ENCODE measurements at regions not wholly inside any gene's neighbourhood (a gene's known extent, or its start where the extent isn't known, plus 50 kb on each side); places are given as distances from the start of the nearest gene placed in this dataset.

GRCh38 chr14:22333422-22334274 is 255.4 kb downstream of the DAD1 start:
- peak; percentile 59 for DNase-seq

- DNase-seq: peak; percentile 83
These were observed 256.2 kb downstream of the DAD1 start for GRCh38 chr14:22332686-22333421.

GRCh38 chr14:22329371-22329770 is 259.7 kb downstream of the DAD1 start:
- no peak for DNase-seq

GRCh38 chr14:22325676-22326400 is 263.2 kb downstream of the DAD1 start:
- DNase-seq: no peak

GRCh38 chr14:22320362-22320750 is 268.7 kb downstream of the DAD1 start:
- no peak for DNase-seq

- DNase-seq: peak; percentile 66
These were observed 269.3 kb downstream of the DAD1 start for GRCh38 chr14:22319526-22320361.

GRCh38 chr14:22318951-22319350 is 270.1 kb downstream of the DAD1 start:
- DNase-seq: no peak

GRCh38 chr14:22316473-22316872 is 272.6 kb downstream of the DAD1 start:
- DNase-seq: no peak

GRCh38 chr14:22315336-22315735 is 273.7 kb downstream of the DAD1 start:
- no peak for DNase-seq

- peak; percentile 54 for DNase-seq
These were observed 274.7 kb downstream of the DAD1 start for GRCh38 chr14:22314183-22314820.

- no peak for DNase-seq
These were observed 275.7 kb downstream of the DAD1 start for GRCh38 chr14:22313172-22313801.

- no peak for DNase-seq
These were observed 277.4 kb downstream of the DAD1 start for GRCh38 chr14:22311636-22312035.

- no peak for DNase-seq
These were observed 283.4 kb downstream of the DAD1 start for GRCh38 chr14:22305607-22306006.

- no peak for DNase-seq
These were observed 284.7 kb downstream of the DAD1 start for GRCh38 chr14:22304326-22304725.

GRCh38 chr14:22303589-22304195 is 285.3 kb downstream of the DAD1 start:
- DNase-seq: no peak

GRCh38 chr14:22300646-22301045 is 288.4 kb downstream of the DAD1 start:
- no peak for DNase-seq

- DNase-seq: no peak
These were observed 291.6 kb downstream of the DAD1 start for GRCh38 chr14:22297376-22297775.

- no peak for DNase-seq
These were observed 292.3 kb downstream of the DAD1 start for GRCh38 chr14:22296722-22297121.

GRCh38 chr14:22296088-22296487 is 292.9 kb downstream of the DAD1 start:
- no peak for DNase-seq

GRCh38 chr14:22291406-22291805 is 297.6 kb downstream of the DAD1 start:
- DNase-seq: no peak

GRCh38 chr14:22289570-22289969 is 299.5 kb downstream of the DAD1 start:
- DNase-seq: no peak
